H1 (cell line): ENCODE measurements at regions not wholly inside any gene's neighbourhood (a gene's known extent, or its start where the extent isn't known, plus 50 kb on each side); places are given as distances from the start of the nearest gene placed in this dataset.

Source experiments
- RAD21 ChIP-seq, 2 experiments: IDR thresholded peaks in 1 of 2; conservative IDR thresholded peaks in 1 of 2; 2 replicates each; pipeline ENCODE4 v1.6.1; 2011; ENCODE audit warnings: low read depth in 2 of 2, low read length in 2 of 2, improper control_type of control experiment in 1 of 2, inconsistent platforms in 1 of 2, mild to moderate bottlenecking in 1 of 2, moderate library complexity in 1 of 2

- TF ChIP-seq RAD21 (IDR thresholded peaks at IDR 0.05 in 1 of 2, conservative IDR thresholded peaks at IDR 0.05 in 1 of 2; ENCODE audit: low read depth in 2 of 2, low read length in 2 of 2): no peak
These were observed 354.6 kb upstream of the SHH start (continued) for GRCh38 chr7:156166692-156167416.
